ENCODE measurements at regions not wholly inside any gene's neighbourhood (a gene's known extent, or its start where the extent isn't known, plus 50 kb on each side); places are given as distances from the start of the nearest gene placed in this dataset.

DNA sequence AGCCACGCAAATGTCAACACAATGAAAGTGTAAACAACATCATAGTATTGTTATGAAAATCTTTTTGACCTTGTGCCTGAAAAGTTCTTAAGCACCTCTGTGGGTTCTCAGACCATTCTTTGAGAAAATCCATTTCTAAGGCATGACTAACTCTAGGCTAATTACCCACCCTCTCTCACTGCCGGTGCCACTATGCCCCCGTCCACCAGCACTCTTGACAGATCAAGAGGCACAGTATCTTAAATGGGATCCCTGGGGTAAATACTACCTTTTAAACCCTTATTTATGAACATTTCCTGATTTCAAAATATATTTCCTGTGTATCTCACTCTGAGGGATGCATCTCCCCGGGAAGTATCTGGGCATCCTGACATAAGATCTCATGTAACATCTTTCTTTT, 607.5 kb downstream of the METTL15 start:
- WGBS (ENCODE audit: insufficient coverage) = 75% methylated on average over 2 of the region's 4 CpGs
- CTCF ChIA-PET = no interaction called here
- H3K27ac ChIP-seq (ENCODE audit: low read length) = no peak overlapping the region
- no peaks in the 10 kb centered on the region for H3K27me3 Mint-ChIP-seq
- DNase-seq (no peak), ATAC-seq (replicated peaks in 1 of 4) (no peak)
- no peaks in the 10 kb centered on the region for H3K4me1 ChIP-seq (ENCODE audit: control insufficient read depth in 1 of 2, extremely low read depth in 1 of 2, insufficient read depth in 2 of 2, low read length in 2 of 2)
- POLR2A ChIA-PET = no interaction called here
- no peak overlapping the region for H3K27ac Mint-ChIP-seq
- no peaks in the 10 kb centered on the region for H3K36me3 ChIP-seq (ENCODE audit: control insufficient read depth in 2 of 2, extremely low read depth in 1 of 2, insufficient read depth in 1 of 2, low read length in 1 of 2)
- no peak overlapping the region for H3K4me3 Mint-ChIP-seq
- no peaks in the 10 kb centered on the region for H3K27me3 ChIP-seq (replicated peaks in 1 of 2; ENCODE audit: control insufficient read depth in 2 of 2, extremely low read depth in 1 of 2, insufficient read depth in 2 of 2, low read length in 1 of 2)
- H3K9me3 Mint-ChIP-seq = peaks cover 0 to 14% (median 8%) of the 10 kb centered on the region in 3 donors
- no peaks in the 10 kb centered on the region for H3K9me3 ChIP-seq
- no peaks in the 10 kb centered on the region for H3K4me1 Mint-ChIP-seq
- H3K4me3 ChIP-seq (ENCODE audit: control insufficient read depth in 1 of 2, extremely low read depth in 1 of 2, low read length in 1 of 2) = no peak overlapping the region
- H3K36me3 Mint-ChIP-seq = no peaks in the 10 kb centered on the region

DNA sequence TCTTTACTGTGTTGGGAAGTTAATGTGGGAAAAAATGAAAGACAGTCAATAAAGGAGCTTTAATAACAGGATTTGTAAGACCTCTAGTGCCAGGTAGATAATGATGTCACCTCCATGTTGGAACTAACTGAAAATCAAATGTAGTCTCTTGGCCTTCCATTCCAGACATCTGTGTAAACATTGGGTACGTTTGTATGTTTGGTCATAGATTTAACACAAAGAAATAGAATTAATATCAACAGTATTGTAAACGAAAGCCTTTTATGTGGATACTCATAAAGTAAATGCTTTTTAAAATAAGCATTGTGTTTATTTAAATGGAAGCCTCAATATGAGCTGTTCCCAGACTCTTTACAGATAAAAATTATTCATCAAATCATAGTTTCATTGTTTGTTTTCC, 605.7 kb downstream of the METTL15 start:
- WGBS (ENCODE audit: insufficient coverage) = no CpG with 5 or more reads among the region's 2 CpGs
- ATAC-seq (replicated peaks in 1 of 4) = no peak

DNA sequence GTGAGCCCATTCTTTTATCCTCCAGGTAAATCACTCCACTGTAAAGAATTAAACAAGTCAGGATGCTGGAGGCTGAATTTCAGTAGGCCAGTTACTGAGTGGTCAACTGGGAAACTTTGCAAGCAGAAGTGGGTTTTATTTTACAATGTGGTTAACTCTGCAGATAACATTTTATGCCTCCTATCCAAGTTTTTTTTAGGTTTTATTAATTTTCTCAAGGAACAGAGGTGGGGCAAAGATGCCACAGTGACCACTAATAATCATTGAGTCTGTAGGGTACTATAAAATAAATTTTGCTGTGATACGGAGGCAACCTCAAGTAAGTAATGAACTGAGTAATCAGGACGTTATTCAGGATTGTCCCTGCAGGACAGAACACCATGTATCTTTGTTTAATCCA, 599.9 kb downstream of the METTL15 start:
- Mint-ChIP-seq H3K4me3 (no peak overlapping the region), H3K27ac (no peak overlapping the region), H3K27me3 (no peaks in the 10 kb centered on the region), H3K36me3 (no peaks in the 10 kb centered on the region), H3K4me1 (no peaks in the 10 kb centered on the region), H3K9me3 (peaks cover 0 to 18% (median 7%) of the 10 kb centered on the region in 3 donors)
- ChIA-PET CTCF (no interaction called here), POLR2A (no interaction called here)
- Histone ChIP-seq H3K4me1 (ENCODE audit: control insufficient read depth in 1 of 2, extremely low read depth in 1 of 2, insufficient read depth in 2 of 2, low read length in 2 of 2) (no peaks in the 10 kb centered on the region), H3K4me3 (ENCODE audit: control insufficient read depth in 1 of 2, extremely low read depth in 1 of 2, low read length in 1 of 2) (no peak overlapping the region), H3K27me3 (replicated peaks in 1 of 2; ENCODE audit: control insufficient read depth in 2 of 2, extremely low read depth in 1 of 2, insufficient read depth in 2 of 2, low read length in 1 of 2) (no peaks in the 10 kb centered on the region), H3K36me3 (ENCODE audit: control insufficient read depth in 2 of 2, extremely low read depth in 1 of 2, insufficient read depth in 1 of 2, low read length in 1 of 2) (no peaks in the 10 kb centered on the region), H3K27ac (ENCODE audit: low read length) (no peak overlapping the region), H3K9me3 (no peaks in the 10 kb centered on the region)
- ATAC-seq (replicated peaks in 1 of 4) = no peak
- WGBS (ENCODE audit: insufficient coverage) = no CpG with 5 or more reads among the region's 2 CpGs
- DNase-seq = no peak

More for the DNA sequence above, 605.7 kb downstream of the METTL15 start:
- H3K4me1 ChIP-seq (ENCODE audit: control insufficient read depth in 1 of 2, extremely low read depth in 1 of 2, insufficient read depth in 2 of 2, low read length in 2 of 2) = no peaks in the 10 kb centered on the region
- CTCF ChIA-PET = no interaction called here
- no peak overlapping the region for H3K27ac ChIP-seq (ENCODE audit: low read length)
- POLR2A ChIA-PET = no interaction called here
- no peak for DNase-seq
- no peaks in the 10 kb centered on the region for H3K36me3 ChIP-seq (ENCODE audit: control insufficient read depth in 2 of 2, extremely low read depth in 1 of 2, insufficient read depth in 1 of 2, low read length in 1 of 2)
- Mint-ChIP-seq H3K36me3 (no peaks in the 10 kb centered on the region), H3K4me1 (no peaks in the 10 kb centered on the region), H3K9me3 (peaks cover 0 to 19% (median 14%) of the 10 kb centered on the region in 3 donors), H3K27ac (no peak overlapping the region), H3K27me3 (no peaks in the 10 kb centered on the region), H3K4me3 (no peak overlapping the region)
- H3K4me3 ChIP-seq (ENCODE audit: control insufficient read depth in 1 of 2, extremely low read depth in 1 of 2, low read length in 1 of 2) = no peak overlapping the region
- no peaks in the 10 kb centered on the region for H3K9me3 ChIP-seq
- H3K27me3 ChIP-seq (replicated peaks in 1 of 2; ENCODE audit: control insufficient read depth in 2 of 2, extremely low read depth in 1 of 2, insufficient read depth in 2 of 2, low read length in 1 of 2) = no peaks in the 10 kb centered on the region

DNA sequence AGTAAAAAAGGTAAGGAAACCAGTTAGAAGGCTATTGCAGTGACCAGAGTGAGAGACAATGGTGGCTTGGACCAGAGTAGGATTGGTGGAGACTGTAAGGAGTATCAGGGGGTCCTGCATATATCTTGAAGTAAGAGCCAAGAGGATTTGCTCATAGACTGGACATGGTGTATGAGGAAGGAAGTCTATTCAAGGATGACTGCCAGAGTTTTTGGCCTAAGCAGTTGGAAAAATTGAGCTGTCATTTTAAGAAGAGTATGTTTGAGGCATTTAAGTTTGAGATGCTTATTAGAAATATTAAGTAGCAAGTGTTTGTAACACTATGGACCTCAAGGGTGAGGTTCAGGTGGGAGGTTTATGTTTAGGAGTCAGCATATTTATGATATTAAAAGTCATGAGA, 596.6 kb downstream of the METTL15 start:
- Mint-ChIP-seq H3K27me3 (no peaks in the 10 kb centered on the region), H3K4me3 (no peak overlapping the region), H3K36me3 (no peaks in the 10 kb centered on the region), H3K4me1 (no peaks in the 10 kb centered on the region), H3K27ac (no peak overlapping the region), H3K9me3 (peaks cover 2 to 4% (median 4%) of the 10 kb centered on the region in 3 donors)
- ATAC-seq (replicated peaks in 1 of 4) = no peak
- H3K9me3 ChIP-seq = no peaks in the 10 kb centered on the region
- POLR2A ChIA-PET = no interaction called here
- H3K27me3 ChIP-seq (replicated peaks in 1 of 2; ENCODE audit: control insufficient read depth in 2 of 2, extremely low read depth in 1 of 2, insufficient read depth in 2 of 2, low read length in 1 of 2) = no peaks in the 10 kb centered on the region
- no peak for DNase-seq
- H3K4me3 ChIP-seq (ENCODE audit: control insufficient read depth in 1 of 2, extremely low read depth in 1 of 2, low read length in 1 of 2) = no peak overlapping the region
- no peaks in the 10 kb centered on the region for H3K4me1 ChIP-seq (ENCODE audit: control insufficient read depth in 1 of 2, extremely low read depth in 1 of 2, insufficient read depth in 2 of 2, low read length in 2 of 2)
- no peaks in the 10 kb centered on the region for H3K36me3 ChIP-seq (ENCODE audit: control insufficient read depth in 2 of 2, extremely low read depth in 1 of 2, insufficient read depth in 1 of 2, low read length in 1 of 2)
- CTCF ChIA-PET = no interaction called here
- H3K27ac ChIP-seq (ENCODE audit: low read length) = no peak overlapping the region

DNA sequence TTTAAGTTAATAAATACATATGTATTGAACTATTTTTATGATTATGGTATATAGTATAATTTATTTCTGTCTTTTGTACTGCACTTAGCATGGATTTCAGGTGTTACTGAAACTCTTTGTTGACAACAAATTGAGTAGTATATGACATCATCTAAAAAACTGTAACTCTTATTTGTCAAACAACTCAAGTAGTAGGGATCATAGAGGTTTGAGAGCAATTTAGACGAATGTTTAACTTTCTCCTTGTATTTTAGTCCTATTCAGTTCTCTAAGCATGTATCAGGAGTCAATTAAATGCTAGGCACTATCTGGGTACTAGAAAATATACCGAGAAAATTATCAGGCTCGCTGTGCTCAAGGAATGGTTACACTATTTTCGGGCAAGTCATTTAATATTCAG, 595.2 kb downstream of the METTL15 start:
- H3K36me3 Mint-ChIP-seq = no peaks in the 10 kb centered on the region
- Histone ChIP-seq H3K4me1 (ENCODE audit: control insufficient read depth in 1 of 2, extremely low read depth in 1 of 2, insufficient read depth in 2 of 2, low read length in 2 of 2) (no peaks in the 10 kb centered on the region), H3K27ac (ENCODE audit: low read length) (no peak overlapping the region), H3K27me3 (replicated peaks in 1 of 2; ENCODE audit: control insufficient read depth in 2 of 2, extremely low read depth in 1 of 2, insufficient read depth in 2 of 2, low read length in 1 of 2) (no peaks in the 10 kb centered on the region), H3K9me3 (no peaks in the 10 kb centered on the region), H3K4me3 (ENCODE audit: control insufficient read depth in 1 of 2, extremely low read depth in 1 of 2, low read length in 1 of 2) (no peak overlapping the region), H3K36me3 (ENCODE audit: control insufficient read depth in 2 of 2, extremely low read depth in 1 of 2, insufficient read depth in 1 of 2, low read length in 1 of 2) (no peaks in the 10 kb centered on the region)
- WGBS (ENCODE audit: insufficient coverage) = no CpG with 5 or more reads among the region's 4 CpGs
- ChIA-PET CTCF (no interaction called here), POLR2A (no interaction called here)
- no peak for ATAC-seq (replicated peaks in 1 of 4)
- H3K27me3 Mint-ChIP-seq = no peaks in the 10 kb centered on the region
- H3K4me3 Mint-ChIP-seq = no peak overlapping the region
- H3K4me1 Mint-ChIP-seq = no peaks in the 10 kb centered on the region
- no peak overlapping the region for H3K27ac Mint-ChIP-seq
- peaks cover 2 to 6% (median 6%) of the 10 kb centered on the region in 3 donors for H3K9me3 Mint-ChIP-seq
- no peak for DNase-seq

DNA sequence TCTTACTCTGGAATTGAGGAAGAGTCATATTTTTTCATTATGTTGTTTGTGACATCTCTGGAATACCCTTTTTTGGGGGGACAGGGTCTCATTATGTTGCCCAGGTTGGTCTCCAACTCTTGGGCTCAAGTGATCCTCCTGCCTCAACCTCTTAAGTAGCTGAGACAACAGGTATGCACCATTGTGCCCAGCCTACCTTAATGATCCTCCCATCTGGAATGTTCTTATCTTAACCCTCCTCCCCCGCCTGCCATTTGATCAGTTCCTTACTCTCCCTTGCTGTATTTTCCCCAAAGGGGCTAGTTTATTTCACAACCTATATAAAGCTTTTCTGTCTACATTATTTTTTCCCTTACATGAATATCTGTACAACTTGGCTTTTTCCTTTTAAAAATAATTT, 594.7 kb downstream of the METTL15 start:
- CTCF ChIA-PET = no interaction called here
- H3K4me3 Mint-ChIP-seq = no peak overlapping the region
- no peak for ATAC-seq (replicated peaks in 1 of 4)
- Histone ChIP-seq H3K9me3 (no peaks in the 10 kb centered on the region), H3K27ac (ENCODE audit: low read length) (no peak overlapping the region), H3K4me1 (ENCODE audit: control insufficient read depth in 1 of 2, extremely low read depth in 1 of 2, insufficient read depth in 2 of 2, low read length in 2 of 2) (no peaks in the 10 kb centered on the region), H3K36me3 (ENCODE audit: control insufficient read depth in 2 of 2, extremely low read depth in 1 of 2, insufficient read depth in 1 of 2, low read length in 1 of 2) (no peaks in the 10 kb centered on the region), H3K27me3 (replicated peaks in 1 of 2; ENCODE audit: control insufficient read depth in 2 of 2, extremely low read depth in 1 of 2, insufficient read depth in 2 of 2, low read length in 1 of 2) (no peaks in the 10 kb centered on the region), H3K4me3 (ENCODE audit: control insufficient read depth in 1 of 2, extremely low read depth in 1 of 2, low read length in 1 of 2) (no peak overlapping the region)
- DNase-seq = no peak
- 57% methylated on average over 1 of the region's 1 CpG for WGBS (ENCODE audit: insufficient coverage)
- H3K4me1 Mint-ChIP-seq = no peaks in the 10 kb centered on the region
- peaks cover 2 to 7% (median 7%) of the 10 kb centered on the region in 3 donors for H3K9me3 Mint-ChIP-seq
- H3K27me3 Mint-ChIP-seq = no peaks in the 10 kb centered on the region
- POLR2A ChIA-PET = no interaction called here
- H3K27ac Mint-ChIP-seq = no peak overlapping the region
- H3K36me3 Mint-ChIP-seq = no peaks in the 10 kb centered on the region

DNA sequence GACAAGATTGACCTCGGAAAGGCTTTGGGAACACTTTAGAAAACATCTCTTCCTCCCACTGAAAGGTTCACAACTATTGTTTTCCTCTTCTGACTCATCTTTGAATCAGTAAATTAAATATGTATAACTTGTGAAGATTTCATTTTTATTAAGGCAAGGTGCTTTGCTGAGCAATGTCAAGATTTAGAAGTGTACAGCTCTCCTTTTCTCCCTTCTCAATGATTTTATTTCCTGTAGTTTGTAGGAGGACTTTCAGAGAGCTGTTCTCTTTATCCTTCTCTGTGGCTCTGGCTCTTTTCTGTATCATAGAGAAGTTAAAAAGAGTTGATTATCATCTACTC, 594.2 kb downstream of the METTL15 start:
- DNase-seq (no peak), ATAC-seq (replicated peaks in 1 of 4) (no peak)
- Histone ChIP-seq H3K27ac (ENCODE audit: low read length) (no peak overlapping the region), H3K4me1 (ENCODE audit: control insufficient read depth in 1 of 2, extremely low read depth in 1 of 2, insufficient read depth in 2 of 2, low read length in 2 of 2) (no peaks in the 10 kb centered on the region), H3K9me3 (no peaks in the 10 kb centered on the region), H3K27me3 (replicated peaks in 1 of 2; ENCODE audit: control insufficient read depth in 2 of 2, extremely low read depth in 1 of 2, insufficient read depth in 2 of 2, low read length in 1 of 2) (no peaks in the 10 kb centered on the region), H3K36me3 (ENCODE audit: control insufficient read depth in 2 of 2, extremely low read depth in 1 of 2, insufficient read depth in 1 of 2, low read length in 1 of 2) (no peaks in the 10 kb centered on the region), H3K4me3 (ENCODE audit: control insufficient read depth in 1 of 2, extremely low read depth in 1 of 2, low read length in 1 of 2) (no peak overlapping the region)
- POLR2A ChIA-PET = no interaction called here
- no peak overlapping the region for H3K27ac Mint-ChIP-seq
- peaks cover 2 to 7% (median 7%) of the 10 kb centered on the region in 3 donors for H3K9me3 Mint-ChIP-seq
- no peaks in the 10 kb centered on the region for H3K36me3 Mint-ChIP-seq
- H3K27me3 Mint-ChIP-seq = no peaks in the 10 kb centered on the region
- H3K4me3 Mint-ChIP-seq = no peak overlapping the region
- H3K4me1 Mint-ChIP-seq = no peaks in the 10 kb centered on the region
- no CpG with 5 or more reads among the region's 1 CpG for WGBS (ENCODE audit: insufficient coverage)
- CTCF ChIA-PET = no interaction called here
